HCT116 (cell line): ENCODE measurements at regions not wholly inside any gene's neighbourhood (a gene's known extent, or its start where the extent isn't known, plus 50 kb on each side); places are given as distances from the start of the nearest gene placed in this dataset.

Experiments used
- ATAC-seq: fragments of 200-7000 bp; cut with Tn5 transposase; 2 replicates; pipeline ENCODE4 v1.9.1; 2020; ENCODE audit warnings: mild to moderate bottlenecking, moderate library complexity
- BruUV-seq: library from RNA; stranded (reverse); fragments of 400-500 nt; replicated peaks from 2 replicates; lab custom pipeline; 2021; lab: Mats Ljungman, UMichigan
- CTCF ChIA-PET: fragments of 300-600 bp; sonication (Branson Sonifier 250); formaldehyde crosslinking; loops from one replicate; lab custom pipeline; 2021; ENCODE audit warnings: antibody characterized with exemption; lab: Charles Lee
- POLR2A ChIA-PET: fragments of 300-600, 350-600 bp; sonication (Branson Sonifier 250); formaldehyde crosslinking; loops from one replicate; lab custom pipeline; 2021; ENCODE audit warnings: antibody characterized with exemption; lab: Charles Lee
- RAD21 ChIA-PET, 2 experiments: fragments of 300-600 bp; sonication (Branson Sonifier 250); formaldehyde crosslinking; loops; one replicate each; lab custom pipeline; 2023; ENCODE audit warnings: low total read pairs in 2 of 2; ENCODE audit not compliant: uncharacterized antibody in 2 of 2, unreplicated experiment in 2 of 2, low non-redundant PET in 1 of 2; lab: Charles Lee
- DNase-seq: peaks from one replicate; pipeline ENCODE4 v3.0.0-alpha.2; 2010; ENCODE audit warnings: low read depth, low spot score
- H2AFZ ChIP-seq: fragments of 200-600 bp; shearing (Covaris generic), sonication (generic); 2 replicates; pipeline ENCODE4 v1.6.1; 2017; ENCODE audit warnings: low read depth, mixed run types, mixed read lengths, antibody characterized with exemption, low read length; ENCODE audit not compliant: poor library complexity, severe bottlenecking
- H3K27ac ChIP-seq: 2 replicates; pipeline ENCODE4 v1.5.1; 2012; ENCODE audit warnings: low read depth, low read length
- H3K27me3 ChIP-seq: fragments of 200-600 bp; sonication (generic); 2 replicates; pipeline ENCODE4 v1.6.1; 2016; ENCODE audit warnings: mixed run types, low read length, mixed read lengths; ENCODE audit not compliant: insufficient read depth
- H3K36me3 ChIP-seq, 2 experiments: fragments of 200-500 bp in 1 of 2; fragments of 200-600 bp in 1 of 2; sonication (Bioruptor generic) in 1 of 2; sonication (generic) in 1 of 2; 2 replicates each; pipeline versions ENCODE4 v1.5.1 to v1.6.1; 2014 to 2016; ENCODE audit warnings: low read length in 2 of 2, inconsistent platforms in 1 of 2, mixed read lengths in 1 of 2, mixed run types in 1 of 2; ENCODE audit not compliant: insufficient read depth in 2 of 2, control insufficient read depth in 1 of 2
- H3K4me1 ChIP-seq, 2 experiments: fragments of 200-600 bp in 1 of 2; sonication (generic) in 1 of 2; 2 replicates each; pipeline versions ENCODE4 v1.5.1 to v1.6.1; 2012 to 2017; ENCODE audit warnings: low read length in 2 of 2, inconsistent platforms in 1 of 2, mild to moderate bottlenecking in 1 of 2, mixed read lengths in 1 of 2, mixed run types in 1 of 2, moderate library complexity in 1 of 2; ENCODE audit not compliant: insufficient read depth in 2 of 2, control insufficient read depth in 1 of 2
- H3K4me2 ChIP-seq: fragments of 200-600 bp; sonication (generic); 2 replicates; pipeline ENCODE4 v1.6.1; 2017; ENCODE audit warnings: mixed run types, low read length, mixed read lengths
- H3K4me3 ChIP-seq, 2 experiments: fragments of 200-600 bp in 1 of 2; sonication (generic) in 1 of 2; replicated peaks in 1 of 2; 2 replicates each; pipeline ENCODE4 v1.5.1; 2011 to 2016; ENCODE audit warnings: low read length in 2 of 2, control low read depth in 1 of 2, low read depth in 1 of 2, mild to moderate bottlenecking in 1 of 2, mixed read lengths in 1 of 2, mixed run types in 1 of 2
- H3K79me2 ChIP-seq: fragments of 200-600 bp; sonication (generic); 2 replicates; pipeline ENCODE4 v1.6.1; 2017; ENCODE audit warnings: mild to moderate bottlenecking, mixed run types, low read length, moderate library complexity, mixed read lengths; ENCODE audit not compliant: insufficient read depth
- H3K9ac ChIP-seq: fragments of 200-600 bp; sonication (generic); 2 replicates; pipeline ENCODE4 v1.6.1; 2016; ENCODE audit warnings: low read length, mixed read lengths
- H3K9me2 ChIP-seq: fragments of 200-600 bp; sonication (generic), shearing (Covaris generic); 2 replicates; pipeline ENCODE4 v1.6.1; 2017; ENCODE audit warnings: mixed run types, mild to moderate bottlenecking, moderate library complexity; ENCODE audit not compliant: insufficient read depth
- H3K9me3 ChIP-seq, 2 experiments: fragments of 200-500 bp in 1 of 2; fragments of 200-600 bp in 1 of 2; sonication (Bioruptor generic) in 1 of 2; sonication (generic) in 1 of 2; 2 replicates each; pipeline ENCODE4 v1.6.1; 2014 to 2017; ENCODE audit warnings: low read length in 2 of 2, mixed read lengths in 2 of 2, inconsistent platforms in 1 of 2, low read depth in 1 of 2, mild to moderate bottlenecking in 1 of 2, mixed run types in 1 of 2, moderate library complexity in 1 of 2; ENCODE audit not compliant: control insufficient read depth in 1 of 2, insufficient read depth in 1 of 2
- H4K20me1 ChIP-seq: fragments of 200-600 bp; sonication (generic), shearing (Covaris generic); 2 replicates; pipeline ENCODE4 v1.6.1; 2017; ENCODE audit warnings: mixed run types, mild to moderate bottlenecking, moderate library complexity; ENCODE audit not compliant: insufficient read depth
- CBX3 ChIP-seq: IDR thresholded peaks from 2 replicates; pipeline ENCODE4 v1.6.1; 2012; ENCODE audit warnings: low read depth
- CEBPB ChIP-seq: IDR thresholded peaks from 2 replicates; pipeline ENCODE4 v1.6.1; 2012; ENCODE audit warnings: low read depth
- ELF1 ChIP-seq: IDR thresholded peaks from 2 replicates; pipeline ENCODE4 v1.6.1; 2012; ENCODE audit warnings: low read depth, borderline replicate concordance
- EZH2 ChIP-seq: fragments of 200-600 bp; sonication (generic); IDR thresholded peaks from 2 replicates; pipeline ENCODE4 v1.6.1; 2017; ENCODE audit warnings: antibody characterized with exemption, mixed run types
- FOSL1 ChIP-seq: IDR thresholded peaks from 2 replicates; pipeline ENCODE4 v1.6.1; 2012; ENCODE audit warnings: low read depth
- POLR2A ChIP-seq: IDR thresholded peaks from 2 replicates; pipeline ENCODE4 v1.7.0; 2011; ENCODE audit warnings: borderline replicate concordance; ENCODE audit not compliant: insufficient read depth, insufficient read length; ENCODE audit errors: extremely low read depth
- POLR2AphosphoS5 ChIP-seq: IDR thresholded peaks from 2 replicates; pipeline ENCODE4 v1.6.1; 2011; ENCODE audit warnings: mild to moderate bottlenecking, low read depth, low read length, moderate library complexity
- RAD21 ChIP-seq: IDR thresholded peaks from 2 replicates; pipeline ENCODE4 v1.6.1; 2012; ENCODE audit warnings: low read depth, mild to moderate bottlenecking
- REST ChIP-seq: IDR thresholded peaks from 2 replicates; pipeline ENCODE4 v1.6.1; 2012; ENCODE audit warnings: low read depth
- SRF ChIP-seq: IDR thresholded peaks from 2 replicates; pipeline ENCODE4 v1.6.1; 2012; ENCODE audit warnings: low read depth
- TCF7L2 ChIP-seq: IDR thresholded peaks from 2 replicates; pipeline ENCODE4 v1.7.0; 2011; ENCODE audit warnings: borderline replicate concordance, inconsistent platforms; ENCODE audit not compliant: insufficient read depth, insufficient read length; ENCODE audit errors: extremely low read depth
- YY1 ChIP-seq: IDR thresholded peaks from 2 replicates; pipeline ENCODE4 v1.6.1; 2011; ENCODE audit warnings: low read length, low read depth, moderate library complexity, mild to moderate bottlenecking; ENCODE audit not compliant: insufficient replicate concordance; ENCODE audit errors: extremely low read depth
- ZBTB33 ChIP-seq: IDR thresholded peaks from 2 replicates; pipeline ENCODE4 v1.6.1; 2011; ENCODE audit warnings: mild to moderate bottlenecking, low read length, moderate library complexity; ENCODE audit not compliant: insufficient replicate concordance; ENCODE audit errors: extremely low read depth
- ZFX ChIP-seq: fragments of 450-650 bp; IDR thresholded peaks from 2 replicates; pipeline ENCODE4 v1.6.1; 2017
- ZNF274 ChIP-seq: fragments of 200-500 bp; sonication (Bioruptor generic); IDR thresholded peaks from 2 replicates; pipeline ENCODE4 v1.6.1; 2014; ENCODE audit warnings: mild to moderate bottlenecking, low read depth, low read length, inconsistent platforms
- intact Hi-C: fragments of 100-400 bp; cut with micrococcal nuclease; formaldehyde crosslinking; loops from 2 replicates; pipeline ENCODE4 v1.10.0; 2022

GRCh38 chr12:130073721-130074120 lies 88.5 kb upstream of the FZD10 start:
- Histone ChIP-seq H3K4me2 (no peak overlapping the region), H3K27me3 (no peaks in the 10 kb centered on the region), H4K20me1 (no peaks in the 10 kb centered on the region), H3K36me3 (no peaks in the 10 kb centered on the region), H3K79me2 (no peaks in the 10 kb centered on the region), H3K27ac (no peak overlapping the region), H3K9me2 (no peaks in the 10 kb centered on the region), H3K9me3 (peaks cover 0 to 10% of the 10 kb centered on the region in 2 experiments; a peak in 2 of 4 replicates), H2AFZ (no peak overlapping the region), H3K4me3 (no peak overlapping the region), H3K9ac (no peak overlapping the region), H3K4me1 (no peaks in the 10 kb centered on the region)
- ATAC-seq (no peak), DNase-seq (no peak)
- TF ChIP-seq POLR2AphosphoS5 (no peak), TCF7L2 (no peak), FOSL1 (no peak), SRF (no peak), CEBPB (no peak)
- intact Hi-C loops: no loop called here
- ChIA-PET CTCF (no interaction called here), RAD21 (interaction anchor here in 1 of 2 experiments (0.6 kb wide), 1 partner anchor 191 kb away, joined by 3 read pairs; no protein-coding TSS in a partner anchor), POLR2A (no interaction called here)
- no TSS peak for BruUV-seq

- no peaks in the 10 kb centered on the region for H3K36me3 ChIP-seq
- H3K9me3 ChIP-seq: peaks cover 0 to 10% of the 10 kb centered on the region in 2 experiments; a peak in 2 of 4 replicates
- H3K4me2 ChIP-seq: no peak overlapping the region
- DNase-seq (no peak), ATAC-seq (no peak)
- H3K79me2 ChIP-seq: no peaks in the 10 kb centered on the region
- H3K9ac ChIP-seq: no peak overlapping the region
- no peak overlapping the region for H2AFZ ChIP-seq
- no peaks in the 10 kb centered on the region for H4K20me1 ChIP-seq
- intact Hi-C loops: no loop called here
- H3K27me3 ChIP-seq: no peaks in the 10 kb centered on the region
- H3K4me1 ChIP-seq: no peaks in the 10 kb centered on the region
- POLR2A ChIA-PET: no interaction called here
- no peak overlapping the region for H3K4me3 ChIP-seq
- RAD21 ChIA-PET: no interaction called here
- H3K27ac ChIP-seq: no peak overlapping the region
- CTCF ChIA-PET: no interaction called here
- H3K9me2 ChIP-seq: no peaks in the 10 kb centered on the region
- BruUV-seq: no TSS peak
- TF ChIP-seq ZFX (no peak), ELF1 (no peak), EZH2 (no peak), ZBTB33 (no peak), RAD21 (no peak), POLR2A (no peak), CBX3 (no peak), TCF7L2 (no peak), ZNF274 (no peak), POLR2AphosphoS5 (no peak), YY1 (no peak), FOSL1 (no peak), REST (no peak)
Measured at GRCh38 chr12:130074661-130075406, 87.4 kb upstream of the FZD10 start.
